Fibroblast of skin of scalp (primary cell): ENCODE measurements at regions not wholly inside any gene's neighbourhood (a gene's known extent, or its start where the extent isn't known, plus 50 kb on each side); places are given as distances from the start of the nearest gene placed in this dataset.
"Not testable (repeated sequence)": the region's sequence is repeated elsewhere in the genome, so short reads cannot be mapped to it uniquely, and the experiment has no call there.

Experiments
- DNase-seq: peaks from one replicate; pipeline ENCODE4 v3.0.0-alpha.2; 2013

DNA sequence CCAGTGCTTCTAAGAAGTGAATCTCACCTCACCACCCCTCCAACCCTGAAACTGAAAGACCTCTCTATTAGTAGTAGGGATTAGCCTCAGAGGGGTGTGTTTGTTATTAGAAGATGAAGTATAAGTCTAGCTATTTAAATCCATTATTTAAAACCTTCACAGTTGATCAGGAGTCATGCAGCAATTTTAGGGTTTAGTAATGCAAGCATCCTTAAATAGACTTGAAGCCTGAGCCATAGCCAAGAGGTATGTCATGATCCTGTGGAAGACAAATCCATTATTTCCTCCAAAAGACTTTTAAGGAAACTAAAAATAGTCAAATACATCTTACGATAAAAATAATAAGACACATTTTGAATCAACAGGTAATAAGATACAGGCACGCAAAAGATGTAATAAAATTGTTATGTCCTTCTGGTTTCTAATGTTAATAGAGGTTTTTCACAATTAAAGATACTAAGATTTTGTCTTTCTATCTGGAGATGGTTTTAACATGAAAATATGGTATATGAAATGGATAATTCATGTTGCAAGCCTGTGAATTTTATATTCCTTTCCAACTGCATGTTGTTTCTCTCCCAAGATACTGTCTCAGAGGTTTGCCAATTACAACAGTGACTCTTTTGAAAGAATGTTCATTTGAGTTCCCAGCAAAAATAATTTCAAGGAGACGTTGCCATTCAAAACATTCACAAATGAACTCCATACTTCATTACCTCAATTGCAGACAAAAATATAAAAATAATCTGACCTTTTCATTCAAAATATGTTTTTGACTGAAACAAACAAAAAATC lies 68.0 kb downstream of the LUZP4 start:
- no peak for DNase-seq

DNA sequence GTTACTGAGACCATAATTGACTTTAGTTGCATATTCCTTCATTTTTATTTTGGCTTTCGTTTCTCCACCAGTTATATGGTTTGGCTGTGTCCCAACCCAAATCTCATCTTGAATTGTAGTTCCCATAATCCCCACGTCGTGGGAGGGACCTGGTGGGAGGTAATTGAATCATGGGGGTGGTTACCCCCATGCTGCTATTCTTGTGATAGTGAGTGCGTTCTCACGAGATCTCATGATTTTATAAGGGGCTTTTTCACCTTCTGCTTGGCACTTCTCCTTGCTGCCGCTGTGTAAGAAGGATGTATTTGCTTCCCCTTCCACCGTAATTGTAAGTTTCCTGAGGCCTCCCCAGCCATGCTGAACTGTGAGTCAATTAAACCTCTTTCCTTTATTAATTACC lies 70.0 kb downstream of the LUZP4 start:
- not testable (repeated sequence) for DNase-seq

DNA sequence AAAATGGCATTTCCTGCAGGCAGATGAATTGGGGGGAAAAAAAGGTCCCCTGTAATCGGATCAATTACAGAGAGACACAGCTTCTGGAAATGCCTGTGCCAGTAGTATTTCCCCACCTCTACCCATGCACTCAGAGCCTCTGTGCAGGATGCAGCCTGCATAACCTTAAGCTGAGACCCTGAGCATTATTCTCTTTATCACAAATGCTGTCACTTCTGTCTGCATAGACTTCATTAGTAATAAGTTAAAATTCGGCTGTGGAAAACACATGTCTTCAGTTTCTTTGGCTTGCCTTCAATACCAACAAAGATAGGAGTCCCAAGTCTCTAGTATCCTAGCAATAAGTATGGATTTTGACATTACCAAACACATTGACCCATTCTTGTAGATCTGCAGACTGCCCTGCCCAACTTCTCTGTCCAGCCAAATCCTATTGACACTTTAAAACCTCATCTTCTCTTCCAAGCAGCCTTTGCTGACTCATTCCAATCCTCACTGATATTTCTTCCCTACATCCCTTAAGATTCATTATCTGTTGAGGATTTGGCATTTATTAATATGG lies 70.8 kb downstream of the LUZP4 start:
- no peak for DNase-seq

DNA sequence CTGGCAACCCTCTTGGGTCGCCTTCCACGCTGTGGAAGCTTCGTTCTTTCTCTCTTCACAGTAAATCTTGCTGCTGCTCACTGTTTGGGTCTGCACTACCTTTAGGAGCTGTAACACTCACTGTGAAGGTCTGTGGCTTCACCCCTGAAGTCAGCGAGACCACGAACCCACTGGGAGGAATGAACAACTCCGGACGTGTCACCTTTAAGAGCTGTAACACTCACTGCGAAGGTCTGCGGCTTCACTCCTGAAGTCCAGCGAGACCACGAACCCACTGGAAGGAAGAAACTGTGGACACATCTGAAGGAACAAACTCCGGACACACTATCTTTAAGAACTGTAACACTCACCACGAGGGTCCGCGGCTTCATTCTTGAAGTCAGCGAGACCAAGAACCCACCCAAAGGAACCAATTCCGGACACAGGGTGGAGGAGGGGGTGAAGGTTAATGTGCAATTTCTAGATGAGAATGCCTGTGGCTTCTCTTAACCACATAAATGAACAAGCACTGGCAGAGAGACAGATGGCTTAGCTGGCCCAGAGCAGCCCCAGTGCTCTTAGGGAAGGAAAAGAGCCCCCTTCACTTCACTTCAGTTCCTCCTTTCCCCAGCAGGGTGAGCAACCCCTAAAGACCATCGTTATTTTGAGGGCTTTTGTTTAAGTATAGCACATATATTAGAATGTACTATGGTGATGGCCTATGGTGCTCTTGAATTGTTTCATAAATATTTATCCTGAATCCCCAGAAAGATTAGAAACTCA lies 73.0 kb downstream of the LUZP4 start:
- DNase-seq, result peak; percentile 56

DNA sequence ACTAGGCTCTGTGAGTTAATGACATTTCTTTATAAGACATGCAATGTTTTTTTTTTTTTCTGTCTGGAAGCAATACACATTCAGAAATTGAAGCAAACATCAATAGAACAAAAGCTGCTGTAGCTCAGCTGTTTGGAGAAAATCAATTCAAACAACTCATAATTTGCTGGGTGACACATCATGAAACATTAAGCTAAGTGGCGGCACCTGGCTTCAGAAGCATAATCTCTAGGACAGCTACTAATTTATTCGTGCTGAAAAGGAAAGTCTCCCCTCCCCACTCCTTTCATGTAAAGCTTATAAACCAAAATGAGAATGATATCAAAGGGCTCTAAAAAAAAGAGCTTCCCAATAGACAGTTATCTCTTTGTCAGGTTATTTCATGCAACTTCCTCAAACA lies 73.9 kb downstream of the LUZP4 start:
- DNase-seq, result no peak

DNA sequence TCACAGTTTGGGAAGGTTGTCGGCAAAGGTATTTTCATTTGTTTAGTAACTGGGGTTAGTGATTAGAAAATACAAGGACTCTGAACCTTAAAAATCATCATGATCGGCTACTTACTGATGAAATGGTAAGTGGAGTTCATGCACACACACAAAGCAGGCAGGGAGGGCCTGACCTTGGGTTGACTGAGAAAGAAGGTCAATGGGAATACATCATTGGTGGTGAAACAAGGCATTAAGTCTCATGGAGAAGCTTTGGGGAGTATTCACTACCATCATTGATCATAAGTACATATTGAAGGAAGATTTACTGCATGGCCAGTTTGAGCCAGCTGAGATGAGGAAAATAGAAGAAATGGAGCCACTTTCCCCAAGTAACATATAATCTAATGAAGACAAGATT lies 74.4 kb downstream of the LUZP4 start:
- DNase-seq, result no peak

DNA sequence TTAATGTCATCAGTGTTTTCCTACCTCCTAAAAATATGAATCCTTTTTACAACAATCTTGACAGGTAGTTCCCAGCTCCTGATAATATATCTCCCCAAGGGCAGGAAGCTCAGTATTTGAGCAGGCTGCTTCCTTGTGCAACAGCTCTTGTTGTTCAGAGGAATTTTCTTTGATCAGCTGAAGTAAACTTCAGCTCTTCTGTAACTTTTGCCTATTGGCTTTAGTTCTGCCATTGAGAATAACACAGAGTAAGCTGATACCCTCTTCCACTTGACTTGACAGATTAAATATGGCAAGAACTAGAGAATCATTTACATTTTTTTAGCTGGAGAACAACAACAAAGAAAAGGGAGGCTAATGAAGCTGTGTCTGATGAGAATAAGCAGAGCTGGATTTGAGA lies 75.2 kb downstream of the LUZP4 start:
- no peak for DNase-seq

DNA sequence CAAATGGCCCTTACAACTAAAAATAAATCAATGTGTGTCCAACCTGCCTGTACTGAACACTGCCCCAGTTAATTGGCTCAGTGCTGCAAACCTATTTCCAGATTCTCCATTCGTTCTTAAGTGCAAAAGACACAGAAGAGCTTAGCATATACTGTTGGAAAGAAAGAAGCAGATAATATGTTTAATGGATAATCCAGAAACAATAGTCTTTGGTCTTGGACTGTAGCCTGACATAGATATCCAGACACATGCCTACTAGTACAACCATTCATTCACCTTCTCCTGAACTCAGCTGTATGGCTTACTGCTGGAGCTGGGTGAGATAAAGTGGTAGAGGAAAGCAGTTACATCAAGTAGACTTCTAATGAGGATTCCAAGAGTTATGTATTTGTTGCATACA lies 77.0 kb downstream of the LUZP4 start:
- no peak for DNase-seq

DNA sequence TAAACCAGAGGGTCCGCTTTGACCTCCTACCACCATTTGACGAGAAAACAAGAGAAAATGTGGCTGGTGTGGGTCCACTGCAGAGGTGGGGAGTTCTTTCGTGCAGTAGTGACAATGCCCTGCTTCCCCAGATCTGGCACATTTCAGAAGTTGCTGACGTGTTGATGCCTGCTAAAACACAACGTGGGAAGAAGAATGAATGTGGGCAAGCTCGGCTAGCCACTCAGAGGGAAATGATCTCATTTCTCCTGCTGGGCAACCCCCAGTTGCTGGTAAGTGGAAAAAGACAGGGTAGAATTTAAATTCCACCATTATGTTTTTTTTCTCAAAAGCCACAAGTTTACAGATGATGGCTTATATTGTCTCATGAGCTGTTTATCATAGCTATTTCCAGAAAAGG lies 77.9 kb downstream of the LUZP4 start:
- DNase-seq, result peak; percentile 81

DNA sequence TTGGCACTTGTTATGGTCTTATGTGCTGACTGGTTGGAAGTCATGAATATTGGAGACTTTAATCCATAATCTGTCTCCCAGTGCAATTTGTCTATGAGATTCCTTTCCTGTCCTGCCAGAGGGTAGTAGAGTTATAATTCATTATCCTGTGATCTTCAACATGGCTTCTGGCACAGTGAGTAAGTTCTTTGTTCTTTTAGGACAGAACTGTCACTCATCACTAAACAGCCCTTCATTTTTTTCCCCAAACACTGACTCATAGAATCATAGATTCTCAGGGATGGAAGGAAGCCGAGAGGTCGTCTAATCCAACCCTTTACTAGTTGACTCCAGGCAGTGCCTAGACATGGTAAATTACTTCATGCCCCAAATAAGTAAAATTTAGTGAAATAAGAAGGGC lies 78.4 kb downstream of the LUZP4 start:
- DNase-seq, result peak; percentile 37

DNA sequence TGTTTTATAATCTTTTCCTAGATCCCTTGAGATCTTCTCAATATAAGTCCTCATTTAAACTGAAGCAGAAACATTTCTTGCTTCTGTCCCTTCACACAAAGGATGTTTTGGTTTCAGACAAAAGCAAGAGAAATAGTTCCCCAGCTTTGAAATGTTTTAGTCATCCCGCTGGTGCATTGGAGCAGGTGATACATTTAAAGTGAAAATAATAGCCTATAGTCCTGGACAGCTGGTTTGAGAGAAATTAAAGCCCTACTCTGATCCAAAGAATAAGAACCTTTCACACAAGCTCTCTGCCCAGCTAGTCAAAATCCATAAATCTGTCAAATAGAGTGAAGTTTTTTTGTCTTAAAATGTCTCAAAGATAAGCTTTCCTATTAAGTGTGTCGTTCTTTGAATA lies 79.4 kb downstream of the LUZP4 start:
- DNase-seq, result no peak

DNA sequence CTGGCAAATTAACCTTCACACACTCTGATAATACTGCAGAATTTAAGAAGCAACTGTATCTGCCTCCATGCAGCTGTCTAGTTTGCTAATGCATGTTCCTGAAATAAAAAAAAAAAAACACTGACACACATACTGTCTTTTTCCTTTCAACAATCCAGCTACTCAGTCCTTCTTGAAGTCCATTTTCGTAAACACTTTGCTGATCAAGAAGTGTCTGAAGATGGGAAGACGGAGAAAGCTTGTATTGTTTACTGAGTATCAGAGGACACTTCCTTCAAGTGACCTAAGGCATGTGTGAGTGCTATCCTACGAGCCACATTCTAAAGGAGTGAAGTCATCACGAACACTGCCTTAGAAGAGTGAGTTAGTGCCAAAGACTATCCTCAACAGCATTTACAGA lies 82.6 kb downstream of the LUZP4 start:
- peak; percentile 72 for DNase-seq

DNA sequence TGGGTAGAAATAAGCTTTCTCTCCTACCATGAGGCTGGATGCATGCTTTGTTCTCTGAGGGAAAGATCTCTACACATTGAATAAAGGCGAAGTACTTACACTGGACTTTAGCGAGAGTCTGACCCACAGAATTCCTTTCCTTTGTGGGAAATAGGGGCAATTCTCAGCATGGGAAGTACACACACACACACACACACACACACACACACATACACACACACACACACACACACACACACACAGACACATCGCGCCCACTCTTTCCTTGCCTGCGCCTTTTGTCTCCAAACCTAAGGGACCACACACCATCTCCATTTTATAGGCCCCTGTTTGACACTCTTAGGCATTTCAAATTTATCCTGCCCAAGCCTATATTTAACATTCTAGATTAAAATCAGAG lies 83.8 kb downstream of the LUZP4 start:
- DNase-seq, result no peak

DNA sequence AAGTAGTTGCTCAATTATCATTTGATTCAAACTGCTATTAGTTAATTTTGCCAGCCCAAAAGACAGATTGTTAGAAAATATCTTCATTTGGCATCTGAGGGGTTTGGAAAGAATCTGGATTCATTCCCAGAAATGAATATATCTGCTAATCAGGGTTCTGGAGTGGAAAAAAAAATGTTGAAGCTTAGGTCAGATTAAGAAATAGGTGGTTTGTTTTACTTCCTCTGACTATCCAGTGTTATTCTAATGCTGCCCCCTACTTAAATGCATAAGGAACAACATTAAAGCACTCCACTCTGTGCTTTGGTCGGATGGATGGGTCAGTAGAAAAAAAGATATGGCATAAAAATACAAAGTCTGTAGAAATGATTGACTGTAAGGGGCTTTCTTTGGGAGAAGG lies 89.0 kb downstream of the LUZP4 start:
- peak; percentile 44 for DNase-seq

DNA sequence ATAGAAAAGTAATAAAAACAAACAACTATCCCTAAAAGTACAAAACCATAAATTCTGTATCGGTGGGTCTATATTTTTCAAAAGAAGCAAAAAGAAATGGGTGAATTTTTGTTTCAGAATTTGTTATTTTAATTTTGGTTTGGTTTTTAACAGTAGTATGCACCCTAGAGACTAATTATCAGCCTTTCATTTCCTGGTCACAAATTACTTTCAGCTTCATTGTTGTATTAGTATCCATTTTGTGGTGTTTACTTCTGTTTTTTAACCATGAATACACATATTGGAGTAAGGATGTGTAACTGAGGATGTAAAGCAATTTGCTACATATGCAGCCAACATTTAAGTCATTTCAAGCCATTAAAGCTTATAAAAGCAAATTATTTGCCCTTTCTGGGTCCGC lies 97.8 kb downstream of the LUZP4 start:
- no peak for DNase-seq

DNA sequence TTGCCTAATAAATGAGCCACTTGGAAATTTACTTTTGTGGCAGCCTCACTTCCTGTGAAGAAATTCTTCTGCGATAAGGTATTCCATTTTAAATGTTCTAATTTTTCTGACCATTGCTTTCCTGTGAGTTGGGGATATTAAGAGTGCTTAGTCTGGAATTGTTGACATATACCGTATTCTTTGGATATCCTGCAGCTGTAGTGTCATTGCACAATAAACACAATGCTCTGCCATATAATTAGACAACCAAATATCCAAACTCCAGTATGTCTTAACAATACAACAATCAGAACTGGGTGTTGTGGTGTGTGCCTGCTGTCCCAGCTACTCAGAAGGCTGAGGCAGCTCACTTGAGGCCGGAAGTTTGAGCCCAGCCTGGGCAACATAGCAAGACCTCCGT lies 99.4 kb downstream of the LUZP4 start:
- no peak for DNase-seq

DNA sequence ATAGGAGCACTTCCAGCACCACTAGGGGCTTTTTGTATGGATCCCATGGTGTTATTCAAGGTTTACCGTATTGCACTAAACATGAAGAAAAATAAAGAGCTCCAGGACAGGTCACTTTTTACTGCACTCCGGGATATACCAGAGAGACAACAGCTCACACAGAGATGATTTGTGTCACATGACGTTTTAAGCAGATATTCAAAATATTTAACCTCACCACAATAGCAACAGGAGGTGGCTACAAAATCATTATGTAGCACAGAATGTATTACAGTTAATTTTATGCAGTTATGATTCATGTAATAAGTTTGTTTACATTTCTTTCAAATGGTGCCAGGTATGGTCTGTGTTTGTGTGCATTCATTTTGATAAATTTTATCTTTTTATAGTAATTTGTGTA lies 100.6 kb downstream of the LUZP4 start:
- peak; percentile 61 for DNase-seq

DNA sequence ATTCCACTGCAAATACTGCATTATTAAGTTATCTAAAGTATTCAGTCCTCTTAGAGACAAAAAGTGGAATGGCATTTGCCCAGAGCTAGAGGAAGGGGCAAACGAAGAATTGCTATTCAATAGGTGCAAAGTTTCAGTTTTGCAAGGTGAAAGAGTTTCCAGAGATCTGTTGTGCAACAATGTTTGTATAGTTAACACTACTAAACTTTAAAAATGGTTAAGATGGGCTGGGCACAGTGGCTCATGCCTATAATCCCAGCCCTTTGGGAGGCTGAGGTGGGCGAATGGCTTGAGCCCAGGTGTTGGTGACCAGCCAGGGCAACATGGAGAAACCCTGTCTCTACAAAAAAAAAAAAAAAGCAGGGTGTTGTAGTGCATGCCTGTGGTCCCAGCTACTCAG lies 102.5 kb downstream of the LUZP4 start:
- no peak for DNase-seq

DNA sequence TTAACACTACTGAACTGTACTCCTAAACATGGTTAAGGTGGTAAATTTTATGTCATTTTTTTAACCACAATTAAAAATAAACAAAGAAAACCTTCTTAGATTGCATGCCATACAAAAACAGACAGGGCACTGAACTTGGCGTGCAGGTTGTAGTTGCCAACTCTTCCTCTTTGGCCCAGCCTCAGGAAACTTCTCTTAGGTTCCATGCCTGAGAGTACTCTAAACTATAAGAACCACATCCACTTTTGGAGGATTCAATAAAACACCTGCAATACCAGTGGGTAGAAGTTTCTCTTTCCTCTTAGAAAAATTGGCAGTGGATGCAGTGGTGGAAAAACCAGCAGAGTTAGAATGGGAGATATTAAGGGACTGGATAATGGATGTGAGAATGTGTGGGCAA lies 103.4 kb downstream of the LUZP4 start:
- DNase-seq, result no peak

DNA sequence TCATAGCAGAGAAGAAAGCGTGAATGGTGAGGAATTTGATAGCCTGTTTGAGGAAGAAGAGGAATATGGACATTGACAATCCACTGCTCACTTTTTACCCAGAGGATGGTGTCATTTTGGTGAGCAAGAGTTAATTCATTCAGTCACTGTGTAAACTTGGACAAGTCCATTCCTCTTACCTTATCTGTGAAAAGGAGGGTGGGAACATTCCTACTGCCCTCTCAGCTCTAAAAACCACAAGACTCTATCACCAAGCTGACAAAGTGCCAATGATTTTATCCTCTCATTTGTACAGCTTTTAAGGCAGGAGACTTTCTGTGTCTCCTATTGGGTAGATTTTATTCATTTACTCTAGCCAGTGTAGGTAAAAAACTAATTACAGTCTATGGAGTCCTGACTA lies 103.8 kb downstream of the LUZP4 start:
- DNase-seq, result peak; percentile 72

DNA sequence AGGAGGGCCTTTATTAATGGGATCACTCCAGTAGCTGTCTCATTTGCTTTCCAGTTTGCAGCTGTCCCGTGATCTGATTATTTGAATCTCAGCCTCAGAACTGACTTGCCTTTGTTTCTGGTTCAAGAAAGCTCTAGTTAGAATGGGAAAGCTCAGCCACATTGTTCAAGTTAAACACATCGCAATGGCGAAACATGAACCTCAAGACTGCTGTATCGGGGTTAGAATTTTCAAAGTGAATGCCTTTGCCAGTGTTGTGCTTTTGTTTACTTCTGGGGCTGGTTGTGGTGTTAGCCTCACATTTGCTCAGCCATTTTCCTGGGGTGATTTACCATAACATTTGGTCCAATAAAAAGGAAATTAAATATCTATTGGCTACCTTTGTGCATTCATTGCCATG lies 105.3 kb downstream of the LUZP4 start:
- not testable (repeated sequence) for DNase-seq

DNA sequence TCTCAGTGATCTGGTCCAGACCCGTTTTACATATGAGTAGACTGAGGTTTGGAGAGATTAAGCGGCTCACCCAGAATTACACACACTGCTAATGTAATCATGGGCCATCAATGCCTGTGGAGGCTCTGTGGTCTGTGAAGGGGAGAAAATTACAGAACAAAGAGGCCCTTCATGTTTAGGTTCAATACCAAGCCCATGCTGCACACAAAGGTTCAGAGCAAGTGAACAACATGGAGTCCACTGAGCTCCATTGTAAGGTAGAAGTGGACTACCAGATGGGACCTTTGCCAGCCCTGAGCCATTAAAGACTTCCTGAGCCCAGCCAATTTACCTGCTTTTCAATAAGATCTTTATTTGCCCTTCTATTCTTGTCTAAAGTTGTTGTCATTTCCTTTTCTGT lies 109.8 kb downstream of the LUZP4 start:
- DNase-seq, result no peak

DNA sequence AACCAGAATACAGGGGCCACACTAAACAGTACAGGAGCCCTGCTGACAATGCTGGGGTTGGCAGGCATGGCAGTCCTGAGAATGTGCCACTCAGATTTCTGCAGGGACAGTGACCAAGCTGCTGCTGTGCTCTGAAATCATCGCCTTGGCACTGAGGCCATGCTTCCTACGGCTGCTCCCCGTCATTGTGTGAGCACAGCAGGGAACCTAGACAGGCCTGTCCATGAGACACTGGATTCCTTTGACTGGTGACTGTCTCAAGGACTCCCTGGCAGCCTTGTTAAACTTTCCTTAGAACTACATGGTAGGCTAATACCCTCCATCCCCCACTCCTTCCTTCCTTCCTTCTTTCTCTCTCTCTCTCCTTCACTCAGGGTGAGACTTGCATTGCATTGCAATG lies 111.4 kb downstream of the LUZP4 start:
- DNase-seq, result peak; percentile 51

DNA sequence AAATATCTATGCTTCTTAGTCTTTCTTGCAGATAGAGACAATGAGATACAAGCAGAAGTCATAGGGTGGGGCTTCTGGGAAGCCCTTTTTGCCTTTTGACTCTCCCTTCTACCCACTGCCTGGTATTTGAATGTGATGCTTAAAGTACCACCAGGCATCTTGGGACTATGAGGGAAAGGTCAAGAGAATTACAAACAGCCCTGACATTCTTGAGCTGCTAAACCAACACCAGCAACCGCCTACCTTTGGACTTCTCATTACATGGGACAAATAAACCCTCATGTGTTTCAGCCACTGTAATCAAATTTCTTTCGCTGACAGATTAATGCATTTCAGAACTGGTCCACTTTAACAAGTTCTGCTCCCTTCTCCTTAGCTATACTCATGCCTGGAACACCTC lies 112.8 kb downstream of the LUZP4 start:
- no peak for DNase-seq
